ENCODE measurements at regions not wholly inside any gene's neighbourhood (a gene's known extent, or its start where the extent isn't known, plus 50 kb on each side); places are given as distances from the start of the nearest gene placed in this dataset.

- TF ChIP-seq CTCF (IDR thresholded peaks at IDR 0.05) (no peak), ZFX (IDR thresholded peaks at IDR 0.05; ENCODE audit: borderline replicate concordance) (no peak)
Measured at GRCh38 chr1:95604771-95605170, 370.8 kb downstream of the RWDD3 start.
